IMR-90 (cell line): ENCODE measurements at regions not wholly inside any gene's neighbourhood (a gene's known extent, or its start where the extent isn't known, plus 50 kb on each side); places are given as distances from the start of the nearest gene placed in this dataset.

ENCODE experiments used
- ATAC-seq: fragments of 200-7000 bp; cut with Tn5 transposase; 2 replicates; pipeline ENCODE4 v1.9.1; 2020; ENCODE audit warnings: low read depth, mild to moderate bottlenecking, moderate library complexity
- BruUV-seq: library from RNA; stranded (reverse); fragments of 400-500 nt; replicated peaks from 2 replicates; lab custom pipeline; 2021; lab: Mats Ljungman, UMichigan
- CTCF ChIA-PET: fragments of 300-600 bp; formaldehyde crosslinking; extraction: SDS; loops from one replicate; lab custom pipeline; 2021; ENCODE audit warnings: antibody characterized with exemption; lab: Yijun Ruan, JAX
- POLR2A ChIA-PET: fragments of 300-600 bp; sonication (Branson Sonifier 250); formaldehyde crosslinking; loops from one replicate; lab custom pipeline; 2022; ENCODE audit warnings: antibody characterized with exemption; ENCODE audit not compliant: unreplicated experiment; lab: Charles Lee
- DNase-seq: peaks from one replicate; pipeline ENCODE4 v3.0.0; 2013
- H2AFZ ChIP-seq: replicated peaks from 2 replicates; pipeline ENCODE3; 2013; ENCODE audit warnings: low read length, mild to moderate bottlenecking; ENCODE audit not compliant: poor library complexity
- H2AK5ac ChIP-seq: 2 replicates; pipeline ENCODE4 v1.6.1; 2013; ENCODE audit warnings: low read depth, low read length, inconsistent platforms
- H2AK9ac ChIP-seq: replicated peaks from 2 replicates; pipeline ENCODE3; 2013; ENCODE audit warnings: mild to moderate bottlenecking, low read depth, low read length, moderate library complexity; ENCODE audit not compliant: poor library complexity
- H2BK120ac ChIP-seq: 2 replicates; pipeline ENCODE4 v1.6.1; 2013; ENCODE audit warnings: low read depth, low read length, inconsistent platforms
- H2BK15ac ChIP-seq: 3 replicates; pipeline ENCODE4 v1.6.1; 2013; ENCODE audit warnings: low read depth, low read length, inconsistent platforms
- H2BK20ac ChIP-seq: 2 replicates; pipeline ENCODE4 v1.6.1; 2013; ENCODE audit warnings: low read depth, mild to moderate bottlenecking, inconsistent platforms, low read length, moderate library complexity
- H2BK5ac ChIP-seq: 2 replicates; pipeline ENCODE4 v1.6.1; 2013; ENCODE audit warnings: mild to moderate bottlenecking, low read depth, low read length, inconsistent platforms; ENCODE audit not compliant: poor library complexity, severe bottlenecking
- H3K14ac ChIP-seq: replicated peaks from 2 replicates; pipeline ENCODE4 v1.6.1; 2013; ENCODE audit warnings: low read depth, low read length, inconsistent platforms
- H3K18ac ChIP-seq: 2 replicates; pipeline ENCODE4 v1.6.1; 2013; ENCODE audit warnings: low read depth, low read length, control low read depth
- H3K23ac ChIP-seq: 2 replicates; pipeline ENCODE4 v1.6.1; 2013; ENCODE audit warnings: low read depth, low read length, inconsistent platforms
- H3K27ac ChIP-seq: 2 replicates; pipeline ENCODE4 v1.5.1; 2013; ENCODE audit warnings: mild to moderate bottlenecking, control low read depth, low read length; ENCODE audit not compliant: insufficient read depth
- H3K27me3 ChIP-seq: 2 replicates; pipeline ENCODE4 v1.6.1; 2013; ENCODE audit warnings: low read length; ENCODE audit not compliant: control insufficient read depth, insufficient read depth
- H3K36me3 ChIP-seq: 2 replicates; pipeline ENCODE4 v1.6.1; 2013; ENCODE audit warnings: low read length, mixed read lengths; ENCODE audit not compliant: control insufficient read depth, insufficient read depth
- H3K4ac ChIP-seq: 2 replicates; pipeline ENCODE4 v1.6.1; 2013; ENCODE audit warnings: low read depth, low read length, inconsistent platforms
- H3K4me1 ChIP-seq: 2 replicates; pipeline ENCODE4 v1.6.1; 2013; ENCODE audit warnings: low read length, mixed read lengths; ENCODE audit not compliant: control insufficient read depth, insufficient read depth
- H3K4me2 ChIP-seq: 2 replicates; pipeline ENCODE4 v1.6.1; 2013; ENCODE audit warnings: low read depth, mild to moderate bottlenecking, control low read depth, low read length, moderate library complexity
- H3K4me3 ChIP-seq: 2 replicates; pipeline ENCODE4 v1.5.1; 2013; ENCODE audit warnings: low read depth, mild to moderate bottlenecking, control low read depth, low read length, moderate library complexity; ENCODE audit not compliant: insufficient read depth
- H3K56ac ChIP-seq: 2 replicates; pipeline ENCODE4 v1.6.1; 2013; ENCODE audit warnings: low read length, inconsistent platforms; ENCODE audit not compliant: insufficient read depth; ENCODE audit errors: extremely low read depth
- H3K79me1 ChIP-seq, 2 experiments: 2 replicates each; pipeline ENCODE4 v1.6.1; 2013; ENCODE audit warnings: low read length in 2 of 2, inconsistent platforms in 1 of 2, low read depth in 1 of 2
- H3K9ac ChIP-seq: 2 replicates; pipeline ENCODE4 v1.6.1; 2013; ENCODE audit warnings: low read depth, low read length, control low read depth
- H3K9me1 ChIP-seq: 2 replicates; pipeline ENCODE4 v1.6.1; 2013; ENCODE audit warnings: low read length, inconsistent platforms; ENCODE audit not compliant: insufficient read depth
- H3K9me3 ChIP-seq: 2 replicates; pipeline ENCODE4 v1.6.1; 2013; ENCODE audit warnings: low read length; ENCODE audit not compliant: control insufficient read depth, insufficient read depth
- H4K20me1 ChIP-seq: 2 replicates; pipeline ENCODE4 v1.6.1; 2013; ENCODE audit warnings: low read length, inconsistent platforms; ENCODE audit not compliant: insufficient read depth
- H4K5ac ChIP-seq: 2 replicates; pipeline ENCODE4 v1.6.1; 2013; ENCODE audit warnings: mild to moderate bottlenecking, low read depth, low read length, control low read depth
- H4K8ac ChIP-seq, 2 experiments: 2 replicates each; pipeline ENCODE4 v1.6.1; 2013; ENCODE audit warnings: low read depth in 2 of 2, low read length in 2 of 2, control low read depth in 1 of 2, inconsistent platforms in 1 of 2
- H4K91ac ChIP-seq: 2 replicates; pipeline ENCODE4 v1.6.1; 2013; ENCODE audit warnings: low read depth, low read length, inconsistent platforms; ENCODE audit not compliant: insufficient read depth
- BHLHE40 ChIP-seq: fragments of 150-350 bp; IDR thresholded peaks from 2 replicates; pipeline ENCODE4 v1.6.1; 2016; ENCODE audit warnings: mild to moderate bottlenecking, low read depth, low read length
- CEBPB ChIP-seq: IDR thresholded peaks from 2 replicates; pipeline ENCODE4 v1.6.1; 2012; ENCODE audit warnings: low read depth, low read length, improper control_type of control experiment
- CHD1 ChIP-seq: IDR thresholded peaks from 2 replicates; pipeline ENCODE4 v1.6.1; 2012; ENCODE audit warnings: low read depth, low read length, improper control_type of control experiment
- CTCF ChIP-seq: conservative IDR thresholded peaks from 2 replicates; pipeline ENCODE4 v1.5.1; 2012; ENCODE audit warnings: mild to moderate bottlenecking, low read depth, low read length, improper control_type of control experiment
- ELK1 ChIP-seq: fragments of 150-350 bp; IDR thresholded peaks from 2 replicates; pipeline ENCODE4 v1.6.1; 2016; ENCODE audit warnings: low read depth, mild to moderate bottlenecking, low read length, moderate library complexity, borderline replicate concordance
- FOS ChIP-seq: fragments of 150-350 bp; IDR thresholded peaks from 2 replicates; pipeline ENCODE4 v1.6.1; 2016; ENCODE audit warnings: low read depth, low read length
- MAFK ChIP-seq: IDR thresholded peaks from 2 replicates; pipeline ENCODE4 v1.6.1; 2012; ENCODE audit warnings: low read depth, low read length, improper control_type of control experiment
- MAZ ChIP-seq: IDR thresholded peaks from 2 replicates; pipeline ENCODE4 v1.6.1; 2012; ENCODE audit warnings: low read depth, mild to moderate bottlenecking, low read length, improper control_type of control experiment, moderate library complexity, borderline replicate concordance
- MXI1 ChIP-seq: IDR thresholded peaks from 2 replicates; pipeline ENCODE4 v1.6.1; 2012; ENCODE audit warnings: low read depth, mild to moderate bottlenecking, low read length, moderate library complexity, borderline replicate concordance
- NFE2L2 ChIP-seq: fragments of 150-350 bp; IDR thresholded peaks from 2 replicates; pipeline ENCODE4 v1.6.1; 2016; ENCODE audit warnings: low read depth, mild to moderate bottlenecking, low read length
- POLR2A ChIP-seq: IDR thresholded peaks from 2 replicates; pipeline ENCODE4 v1.6.1; 2012; ENCODE audit warnings: mild to moderate bottlenecking, low read depth, low read length
- RAD21 ChIP-seq: IDR thresholded peaks from 2 replicates; pipeline ENCODE4 v1.6.1; 2012; ENCODE audit warnings: low read length, improper control_type of control experiment
- RCOR1 ChIP-seq: IDR thresholded peaks from 2 replicates; pipeline ENCODE4 v1.6.1; 2012; ENCODE audit warnings: mild to moderate bottlenecking, low read length, improper control_type of control experiment; ENCODE audit not compliant: insufficient replicate concordance
- RFX5 ChIP-seq: IDR thresholded peaks from 2 replicates; pipeline ENCODE4 v1.8.0; 2012; ENCODE audit warnings: low read depth, mild to moderate bottlenecking, low read length, moderate library complexity
- SMC3 ChIP-seq: fragments of 150-350 bp; IDR thresholded peaks from 2 replicates; pipeline ENCODE4 v1.6.1; 2016; ENCODE audit warnings: low read depth, mild to moderate bottlenecking, antibody characterized with exemption, low read length, moderate library complexity
- USF2 ChIP-seq: fragments of 150-350 bp; IDR thresholded peaks from 2 replicates; pipeline ENCODE4 v1.6.1; 2017; ENCODE audit warnings: mild to moderate bottlenecking, antibody characterized with exemption, low read length, low read depth
- WGBS, 2 experiments: methylation state at CpG; one replicate each; pipeline versions ENCODE4 v1.1.5 to v1.1.7; 2013; ENCODE audit warnings: missing lambda C conversion rate in 2 of 2; ENCODE audit not compliant: insufficient read length in 1 of 2; ENCODE audit errors: extremely low coverage in 2 of 2; 5-methylcytosine and 5-hydroxymethylcytosine counted together
- dilution Hi-C: fragments of 300-500 bp; cut with HindIII; formaldehyde crosslinking; loops from one replicate; pipeline ENCODE4 v1.14.3; 2018; ENCODE audit warnings: low sequenced_read_pairs; ENCODE audit not compliant: unreplicated experiment
- in situ Hi-C: fragments of 300-500 bp; cut with MboI; formaldehyde crosslinking; loops from 3 replicates; pipeline ENCODE4 v1.14.3; 2019; ENCODE audit warnings: low sequenced_read_pairs, inconsistent platforms, mixed read lengths
- intact Hi-C: fragments of 100-400 bp; cut with micrococcal nuclease; formaldehyde crosslinking; loops from 2 replicates; pipeline ENCODE4 v1.10.0; 2022

- intact Hi-C loops (no loop called here), dilution Hi-C loops (no loop called here), in situ Hi-C loops (no loop called here)
- no peaks in the 10 kb centered on the region for H3K36me3 ChIP-seq
- no peak overlapping the region; the same call in 1 of the 2 replicates for H3K23ac ChIP-seq
- no peak overlapping the region for H3K27ac ChIP-seq
- H2BK5ac ChIP-seq, result no peak overlapping the region
- no peaks in the 10 kb centered on the region for H3K79me1 ChIP-seq
- H4K20me1 ChIP-seq, result no peaks in the 10 kb centered on the region
- no TSS peak for BruUV-seq
- 80% methylated on average over 2 of the region's 5 CpGs; no CpG with 5 or more reads in 1 of the 2 experiments for WGBS, 2 experiments
- ChIA-PET CTCF (interaction anchor here (1.8 kb wide), 1 partner anchor 24 kb away, joined by 6 read pairs; no protein-coding TSS in a partner anchor), POLR2A (no interaction called here)
- H3K27me3 ChIP-seq, result no peaks in the 10 kb centered on the region; the same call in 1 of the 2 replicates
- no peak overlapping the region for H3K4ac ChIP-seq
- H3K14ac ChIP-seq, result no peak overlapping the region
- H4K91ac ChIP-seq, result no peak overlapping the region
- DNase-seq (no peak), ATAC-seq (no peak)
- no peak overlapping the region for H4K8ac ChIP-seq
- no peak overlapping the region for H3K18ac ChIP-seq
- H3K9me3 ChIP-seq, result no peaks in the 10 kb centered on the region
- H3K4me1 ChIP-seq, result peaks cover 4% of the 10 kb centered on the region; the same call in 1 of the 2 replicates
- no peak overlapping the region for H2AFZ ChIP-seq
- no peak overlapping the region for H4K5ac ChIP-seq
- no peak overlapping the region for H3K9ac ChIP-seq
- no peak overlapping the region for H2BK15ac ChIP-seq
- no peak overlapping the region for H2AK5ac ChIP-seq
- H3K4me2 ChIP-seq, result no peak overlapping the region
- TF ChIP-seq CTCF (no peak), MAFK (no peak), BHLHE40 (no peak), MAZ (no peak), ELK1 (no peak), CEBPB (no peak), MXI1 (no peak), POLR2A (no peak), NFE2L2 (no peak), RAD21 (no peak), FOS (no peak), CHD1 (no peak), SMC3 (no peak), USF2 (no peak), RCOR1 (no peak), RFX5 (no peak)
- H3K9me1 ChIP-seq, result no peaks in the 10 kb centered on the region
- no peak overlapping the region for H2AK9ac ChIP-seq
- no peak overlapping the region for H2BK120ac ChIP-seq
- H3K4me3 ChIP-seq, result no peak overlapping the region
- no peak overlapping the region for H3K56ac ChIP-seq
- no peak overlapping the region for H2BK20ac ChIP-seq
Measured at GRCh38 chr17:55617441-55617840, 105.2 kb downstream of the TMEM100 start.
